HepG2 (cell line): ENCODE measurements at regions not wholly inside any gene's neighbourhood (a gene's known extent, or its start where the extent isn't known, plus 50 kb on each side); places are given as distances from the start of the nearest gene placed in this dataset.

ENCODE experiments used
- AGO2 ChIP-seq: fragments of 200-400 bp; formaldehyde crosslinking; optimal IDR thresholded peaks from 2 replicates; pipeline ENCODE3; 2017; ENCODE audit warnings: mild to moderate bottlenecking, low read depth, low read length, moderate library complexity
- GABPA ChIP-seq, 2 experiments: IDR thresholded peaks; 2 replicates each; pipeline ENCODE4 v1.6.1; 2011 to 2016; ENCODE audit warnings: low read depth in 2 of 2, low read length in 1 of 2, missing biosample characterization in 1 of 2, missing genetic modification characterization in 1 of 2
- GABPB1 ChIP-seq: IDR thresholded peaks from 2 replicates; pipeline ENCODE4 v1.6.1; 2016; ENCODE audit warnings: mild to moderate bottlenecking, missing genetic modification reagents, moderate library complexity, missing compliant biosample characterization
- HINFP ChIP-seq: sonication (generic); formaldehyde crosslinking; IDR thresholded peaks from 2 replicates; pipeline ENCODE4 v1.4.0; 2020; ENCODE audit warnings: low read depth, mild to moderate bottlenecking, missing genetic modification reagents
- HMGXB3 ChIP-seq: sonication (generic); formaldehyde crosslinking; IDR thresholded peaks from 2 replicates; pipeline ENCODE4 v1.4.0; 2020; ENCODE audit warnings: missing genetic modification reagents, borderline replicate concordance
- KMT2B ChIP-seq: IDR thresholded peaks from 2 replicates; pipeline ENCODE4 v1.6.1; 2016; ENCODE audit warnings: missing genetic modification reagents, missing compliant biosample characterization
- MEIS2 ChIP-seq: sonication (generic); formaldehyde crosslinking; IDR thresholded peaks from 2 replicates; pipeline ENCODE4 v1.9.0; 2021; ENCODE audit warnings: mild to moderate bottlenecking, missing genetic modification reagents
- NR1H2 ChIP-seq: sonication (generic); formaldehyde crosslinking; IDR thresholded peaks from 2 replicates; pipeline ENCODE4 v1.8.1; 2022; ENCODE audit warnings: low read depth, missing genetic modification reagents, borderline replicate concordance
- SALL1 ChIP-seq: sonication (generic); formaldehyde crosslinking; IDR thresholded peaks from 2 replicates; pipeline ENCODE4 v1.8.0; 2022; ENCODE audit warnings: mild to moderate bottlenecking, missing genetic modification reagents
- SRSF9 ChIP-seq: fragments of 200-400 bp; formaldehyde crosslinking; IDR thresholded peaks from 2 replicates; pipeline ENCODE4 v1.6.1; 2018; ENCODE audit warnings: borderline replicate concordance, mild to moderate bottlenecking, low read depth, low read length; ENCODE audit not compliant: insufficient read depth, poor library complexity, severe bottlenecking
- TBX2 ChIP-seq: sonication (generic); formaldehyde crosslinking; IDR thresholded peaks from 2 replicates; pipeline ENCODE4 v1.5.0; 2020; ENCODE audit warnings: missing genetic modification reagents, mild to moderate bottlenecking, borderline replicate concordance
- ZFYVE20 ChIP-seq: sonication (generic); formaldehyde crosslinking; IDR thresholded peaks from 2 replicates; pipeline ENCODE4 v1.8.0; 2023; ENCODE audit warnings: low read depth, mild to moderate bottlenecking, moderate library complexity, missing genetic modification reagents, borderline replicate concordance
- ZNF142 ChIP-seq: sonication (generic); formaldehyde crosslinking; IDR thresholded peaks from 2 replicates; pipeline ENCODE4 v1.4.0; 2020; ENCODE audit warnings: missing genetic modification reagents
- ZNF224 ChIP-seq: sonication (generic); formaldehyde crosslinking; IDR thresholded peaks from 2 replicates; pipeline ENCODE4 v1.5.0; 2020; ENCODE audit warnings: mild to moderate bottlenecking, missing genetic modification reagents
- ZNF292 ChIP-seq: sonication (generic); formaldehyde crosslinking; IDR thresholded peaks from 2 replicates; pipeline ENCODE4 v1.8.1; 2022; ENCODE audit warnings: mild to moderate bottlenecking, low read depth, missing genetic modification reagents, borderline replicate concordance
- ZNF451 ChIP-seq: sonication (generic); formaldehyde crosslinking; IDR thresholded peaks from 2 replicates; pipeline ENCODE4 v1.5.0; 2020; ENCODE audit warnings: mild to moderate bottlenecking, missing genetic modification reagents
- ZNF615 ChIP-seq: sonication (generic); formaldehyde crosslinking; IDR thresholded peaks from 2 replicates; pipeline ENCODE4 v1.5.0; 2020; ENCODE audit warnings: mild to moderate bottlenecking, missing genetic modification reagents, borderline replicate concordance
- ZNF670 ChIP-seq: sonication (generic); formaldehyde crosslinking; IDR thresholded peaks from 2 replicates; pipeline ENCODE4 v1.8.0; 2022; ENCODE audit warnings: mild to moderate bottlenecking, missing genetic modification reagents, borderline replicate concordance
- ZSCAN29 ChIP-seq: sonication (generic); formaldehyde crosslinking; conservative IDR thresholded peaks from 2 replicates; pipeline ENCODE4 v1.4.0; 2020; ENCODE audit warnings: mild to moderate bottlenecking, missing genetic modification reagents

GRCh38 chr13:48583859-48584311 lies 51.0 kb upstream of the RCBTB2 start (continued):
- TF ChIP-seq HMGXB3 (CRISPR knock-in tag) (no peak), MEIS2 (no peak), KMT2B (CRISPR knock-in tag) (no peak), ZNF615 (CRISPR knock-in tag) (no peak), SALL1 (CRISPR knock-in tag) (peak; percentile 68), HINFP (CRISPR knock-in tag) (no peak), ZNF224 (CRISPR knock-in tag) (no peak), ZNF292 (CRISPR knock-in tag) (no peak), SRSF9 (no peak), AGO2 (no peak), GABPB1 (CRISPR knock-in tag) (no peak), ZFYVE20 (CRISPR knock-in tag) (no peak), ZNF451 (CRISPR knock-in tag) (no peak), ZNF670 (CRISPR knock-in tag) (no peak), TBX2 (CRISPR knock-in tag) (peak; percentile 65; the same call in 1 of the 2 replicates), ZNF142 (CRISPR knock-in tag) (no peak), NR1H2 (CRISPR knock-in tag) (no peak), GABPA (IDR thresholded peaks at IDR 0.05; ENCODE audit: low read depth, low read length) (no peak), GABPA (CRISPR knock-in tag; IDR thresholded peaks at IDR 0.05; ENCODE audit: low read depth) (peak; percentile 25; the same call in 1 of the 2 replicates), ZSCAN29 (CRISPR knock-in tag) (no peak)
